ENCODE measurements at regions not wholly inside any gene's neighbourhood (a gene's known extent, or its start where the extent isn't known, plus 50 kb on each side); places are given as distances from the start of the nearest gene placed in this dataset.
"Not testable (repeated sequence)": the region's sequence is repeated elsewhere in the genome, so short reads cannot be mapped to it uniquely, and the experiment has no call there.

GRCh38 chr20:53817513-53817912 lies 223.9 kb upstream of the ZNF217 start:
- not testable (repeated sequence) for H3K27ac ChIP-seq (ENCODE audit: low read length); DNase-seq; H3K4me1 ChIP-seq (ENCODE audit: control insufficient read depth, insufficient read depth, low read length); H3K27me3 ChIP-seq (ENCODE audit: control insufficient read depth, insufficient read depth, low read length); H3K4me3 ChIP-seq (ENCODE audit: low read length); H3K36me3 ChIP-seq (ENCODE audit: control insufficient read depth, insufficient read depth, low read length); H3K9me3 ChIP-seq (ENCODE audit: control insufficient read depth, low read depth, low read length)
- no CpG with 5 or more reads among the region's 7 CpGs for WGBS (ENCODE audit: insufficient coverage, low lambda C conversion rate)

GRCh38 chr20:53816872-53817398 lies 223.3 kb upstream of the ZNF217 start:
- Histone ChIP-seq H3K9me3 (ENCODE audit: control insufficient read depth, low read depth, low read length) (no peaks in the 10 kb centered on the region), H3K4me3 (ENCODE audit: low read length) (no peak overlapping the region), H3K36me3 (ENCODE audit: control insufficient read depth, insufficient read depth, low read length) (no peaks in the 10 kb centered on the region), H3K27ac (ENCODE audit: low read length) (no peak overlapping the region), H3K27me3 (ENCODE audit: control insufficient read depth, insufficient read depth, low read length) (no peaks in the 10 kb centered on the region), H3K4me1 (ENCODE audit: control insufficient read depth, insufficient read depth, low read length) (no peaks in the 10 kb centered on the region)
- no peak for DNase-seq
- WGBS (ENCODE audit: insufficient coverage, low lambda C conversion rate): 100% methylated on average over 1 of the region's 4 CpGs

- H3K27me3 ChIP-seq (ENCODE audit: control insufficient read depth, insufficient read depth, low read length): no peaks in the 10 kb centered on the region
- H3K4me3 ChIP-seq (ENCODE audit: low read length): no peak overlapping the region
- DNase-seq: no peak
- H3K9me3 ChIP-seq (ENCODE audit: control insufficient read depth, low read depth, low read length): no peaks in the 10 kb centered on the region
- H3K4me1 ChIP-seq (ENCODE audit: control insufficient read depth, insufficient read depth, low read length): no peaks in the 10 kb centered on the region
- H3K27ac ChIP-seq (ENCODE audit: low read length): no peak overlapping the region
- H3K36me3 ChIP-seq (ENCODE audit: control insufficient read depth, insufficient read depth, low read length): no peaks in the 10 kb centered on the region
Measured at GRCh38 chr20:53815509-53815908, 221.9 kb upstream of the ZNF217 start.

GRCh38 chr20:53814060-53814459 lies 220.4 kb upstream of the ZNF217 start:
- WGBS (ENCODE audit: insufficient coverage, low lambda C conversion rate): no CpG with 5 or more reads among the region's 2 CpGs
- no peak for DNase-seq
- Histone ChIP-seq H3K9me3 (ENCODE audit: control insufficient read depth, low read depth, low read length) (no peaks in the 10 kb centered on the region), H3K4me1 (ENCODE audit: control insufficient read depth, insufficient read depth, low read length) (no peaks in the 10 kb centered on the region), H3K4me3 (ENCODE audit: low read length) (no peak overlapping the region), H3K27me3 (ENCODE audit: control insufficient read depth, insufficient read depth, low read length) (no peaks in the 10 kb centered on the region), H3K27ac (ENCODE audit: low read length) (no peak overlapping the region), H3K36me3 (ENCODE audit: control insufficient read depth, insufficient read depth, low read length) (no peaks in the 10 kb centered on the region)

- H3K36me3 ChIP-seq (ENCODE audit: control insufficient read depth, insufficient read depth, low read length): no peaks in the 10 kb centered on the region
- WGBS (ENCODE audit: insufficient coverage, low lambda C conversion rate): 80% methylated on average over 1 of the region's 5 CpGs
Measured at GRCh38 chr20:53813636-53814035, 220.0 kb upstream of the ZNF217 start.

GRCh38 chr20:53811577-53811976 lies 217.9 kb upstream of the ZNF217 start:
- Histone ChIP-seq H3K4me3 (ENCODE audit: low read length) (no peak overlapping the region), H3K9me3 (ENCODE audit: control insufficient read depth, low read depth, low read length) (no peaks in the 10 kb centered on the region), H3K36me3 (ENCODE audit: control insufficient read depth, insufficient read depth, low read length) (no peaks in the 10 kb centered on the region), H3K27ac (ENCODE audit: low read length) (no peak overlapping the region), H3K4me1 (ENCODE audit: control insufficient read depth, insufficient read depth, low read length) (no peaks in the 10 kb centered on the region), H3K27me3 (ENCODE audit: control insufficient read depth, insufficient read depth, low read length) (no peaks in the 10 kb centered on the region)
- no peak for DNase-seq

More at GRCh38 chr20:53813636-53814035, 220.0 kb upstream of the ZNF217 start:
- no peak for DNase-seq
- Histone ChIP-seq H3K27ac (ENCODE audit: low read length) (no peak overlapping the region), H3K4me3 (ENCODE audit: low read length) (no peak overlapping the region), H3K4me1 (ENCODE audit: control insufficient read depth, insufficient read depth, low read length) (no peaks in the 10 kb centered on the region), H3K9me3 (ENCODE audit: control insufficient read depth, low read depth, low read length) (no peaks in the 10 kb centered on the region), H3K27me3 (ENCODE audit: control insufficient read depth, insufficient read depth, low read length) (no peaks in the 10 kb centered on the region)

GRCh38 chr20:53810661-53811355 lies 217.2 kb upstream of the ZNF217 start:
- H3K27ac ChIP-seq (ENCODE audit: low read length): no peak overlapping the region
- no CpG with 5 or more reads among the region's 6 CpGs for WGBS (ENCODE audit: insufficient coverage, low lambda C conversion rate)
- DNase-seq: no peak
- no peaks in the 10 kb centered on the region for H3K36me3 ChIP-seq (ENCODE audit: control insufficient read depth, insufficient read depth, low read length)
- H3K9me3 ChIP-seq (ENCODE audit: control insufficient read depth, low read depth, low read length): no peaks in the 10 kb centered on the region
- H3K27me3 ChIP-seq (ENCODE audit: control insufficient read depth, insufficient read depth, low read length): no peaks in the 10 kb centered on the region
- no peak overlapping the region for H3K4me3 ChIP-seq (ENCODE audit: low read length)
- H3K4me1 ChIP-seq (ENCODE audit: control insufficient read depth, insufficient read depth, low read length): no peaks in the 10 kb centered on the region

- Histone ChIP-seq H3K27me3 (ENCODE audit: control insufficient read depth, insufficient read depth, low read length) (no peaks in the 10 kb centered on the region), H3K4me3 (ENCODE audit: low read length) (no peak overlapping the region), H3K9me3 (ENCODE audit: control insufficient read depth, low read depth, low read length) (no peaks in the 10 kb centered on the region), H3K27ac (ENCODE audit: low read length) (no peak overlapping the region), H3K4me1 (ENCODE audit: control insufficient read depth, insufficient read depth, low read length) (no peaks in the 10 kb centered on the region), H3K36me3 (ENCODE audit: control insufficient read depth, insufficient read depth, low read length) (no peaks in the 10 kb centered on the region)
- DNase-seq: no peak
- WGBS (ENCODE audit: insufficient coverage, low lambda C conversion rate): 100% methylated on average over 1 of the region's 2 CpGs
Measured at GRCh38 chr20:53809728-53810365, 216.2 kb upstream of the ZNF217 start.

- H3K9me3 ChIP-seq (ENCODE audit: control insufficient read depth, low read depth, low read length): no peaks in the 10 kb centered on the region
- no peak overlapping the region for H3K4me3 ChIP-seq (ENCODE audit: low read length)
- no peak overlapping the region for H3K27ac ChIP-seq (ENCODE audit: low read length)
- DNase-seq: peak in 1 of 2 donors; percentile 1
- H3K4me1 ChIP-seq (ENCODE audit: control insufficient read depth, insufficient read depth, low read length): no peaks in the 10 kb centered on the region
- no peaks in the 10 kb centered on the region for H3K27me3 ChIP-seq (ENCODE audit: control insufficient read depth, insufficient read depth, low read length)
- no peaks in the 10 kb centered on the region for H3K36me3 ChIP-seq (ENCODE audit: control insufficient read depth, insufficient read depth, low read length)
- WGBS (ENCODE audit: insufficient coverage, low lambda C conversion rate): no CpG with 5 or more reads among the region's 2 CpGs
Measured at GRCh38 chr20:53809217-53809616, 215.6 kb upstream of the ZNF217 start.

GRCh38 chr20:53808733-53809132 lies 215.1 kb upstream of the ZNF217 start:
- DNase-seq: no peak
- Histone ChIP-seq H3K27me3 (ENCODE audit: control insufficient read depth, insufficient read depth, low read length) (no peaks in the 10 kb centered on the region), H3K4me3 (ENCODE audit: low read length) (no peak overlapping the region), H3K4me1 (ENCODE audit: control insufficient read depth, insufficient read depth, low read length) (no peaks in the 10 kb centered on the region), H3K9me3 (ENCODE audit: control insufficient read depth, low read depth, low read length) (no peaks in the 10 kb centered on the region), H3K27ac (ENCODE audit: low read length) (no peak overlapping the region), H3K36me3 (ENCODE audit: control insufficient read depth, insufficient read depth, low read length) (no peaks in the 10 kb centered on the region)
- no CpG with 5 or more reads among the region's 3 CpGs for WGBS (ENCODE audit: insufficient coverage, low lambda C conversion rate)

GRCh38 chr20:53808302-53808701 lies 214.7 kb upstream of the ZNF217 start:
- H3K27ac ChIP-seq (ENCODE audit: low read length); H3K4me3 ChIP-seq (ENCODE audit: low read length); H3K27me3 ChIP-seq (ENCODE audit: control insufficient read depth, insufficient read depth, low read length); H3K36me3 ChIP-seq (ENCODE audit: control insufficient read depth, insufficient read depth, low read length); H3K4me1 ChIP-seq (ENCODE audit: control insufficient read depth, insufficient read depth, low read length); DNase-seq; H3K9me3 ChIP-seq (ENCODE audit: control insufficient read depth, low read depth, low read length): not testable (repeated sequence)
- WGBS (ENCODE audit: insufficient coverage, low lambda C conversion rate): 93% methylated on average over 4 of the region's 10 CpGs
